Stromal cell of bone marrow (primary cell): ENCODE measurements at regions not wholly inside any gene's neighbourhood (a gene's known extent, or its start where the extent isn't known, plus 50 kb on each side); places are given as distances from the start of the nearest gene placed in this dataset.

Experiments
- DNase-seq: peaks from one replicate; pipeline ENCODE4 v3.0.0-alpha.2; 2012; ENCODE audit warnings: low read depth

DNA sequence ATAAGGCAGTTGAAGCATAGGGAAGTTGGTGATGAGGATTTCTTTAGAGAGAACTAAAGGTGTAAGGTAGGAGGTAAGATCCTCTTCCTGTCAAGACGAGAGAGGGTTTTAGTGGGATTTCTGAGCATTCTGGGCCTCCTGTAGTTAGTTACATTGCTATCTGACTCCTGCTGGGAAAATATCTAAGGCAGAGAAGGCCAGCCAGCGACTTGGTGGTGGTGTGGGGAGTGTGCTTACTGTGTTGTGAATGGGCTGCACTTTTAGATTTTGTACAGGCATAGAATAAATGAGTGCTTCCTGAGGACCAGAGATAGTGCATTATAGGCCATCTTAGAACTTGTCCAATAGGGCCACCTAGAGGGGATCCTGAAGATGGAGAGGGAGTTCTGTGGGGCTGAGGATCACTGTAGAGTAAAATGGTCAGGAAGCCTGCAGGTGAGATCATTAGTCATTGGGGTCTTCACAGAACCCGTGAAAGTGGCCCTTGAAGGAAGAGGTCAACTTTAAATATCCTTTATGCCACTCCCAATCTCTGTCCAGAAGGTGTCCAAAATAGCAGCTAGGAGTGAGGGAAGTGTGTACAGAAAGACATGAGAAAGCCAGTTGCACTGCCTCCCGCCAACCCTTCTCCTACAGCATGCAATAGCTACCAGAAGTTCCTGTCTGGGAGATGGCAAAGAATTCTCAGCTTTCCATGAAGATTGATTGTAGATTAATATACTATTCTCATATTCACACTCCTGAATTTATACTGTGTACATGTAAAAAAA, 266.6 kb downstream of the POLR1F start:
- peak; percentile 61 for DNase-seq

DNA sequence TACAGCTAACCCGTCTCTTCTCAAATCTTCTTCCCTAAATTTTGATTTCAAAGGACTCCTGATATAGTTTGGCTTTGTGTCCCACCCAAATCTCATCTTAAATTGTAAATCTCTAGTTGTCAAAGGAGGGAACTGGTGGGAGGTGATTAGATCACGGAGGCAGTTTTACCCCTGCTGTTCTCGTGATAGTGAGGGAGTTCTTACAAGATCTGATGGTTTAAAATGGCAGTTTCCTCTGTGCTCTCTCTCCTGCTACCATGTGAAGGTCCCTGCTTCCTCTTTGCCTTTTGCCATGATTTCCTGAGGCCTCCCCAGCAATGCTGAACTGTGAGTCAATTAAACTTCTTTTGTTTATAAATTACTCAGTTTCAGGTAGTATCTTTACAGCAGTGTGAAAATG, 269.3 kb downstream of the POLR1F start:
- DNase-seq = no peak

DNA sequence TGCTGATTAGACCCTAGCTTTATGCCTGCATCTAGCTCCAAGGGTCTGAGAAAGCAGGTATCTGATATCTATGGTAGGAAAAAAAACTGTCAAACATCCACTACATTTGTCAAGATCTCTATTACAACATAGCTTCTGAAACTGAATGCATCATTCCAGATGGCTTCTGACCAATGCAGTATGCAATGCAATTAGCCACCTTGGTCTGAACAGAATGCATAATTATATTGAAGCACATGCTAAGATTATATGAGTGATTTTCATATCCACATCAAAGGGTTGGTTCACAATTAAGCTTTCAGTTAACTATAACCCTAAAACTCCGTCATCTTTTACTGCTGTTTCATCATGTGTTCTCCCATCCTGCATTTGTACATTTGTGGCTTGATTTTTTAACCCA, 271.4 kb downstream of the POLR1F start:
- no peak for DNase-seq

DNA sequence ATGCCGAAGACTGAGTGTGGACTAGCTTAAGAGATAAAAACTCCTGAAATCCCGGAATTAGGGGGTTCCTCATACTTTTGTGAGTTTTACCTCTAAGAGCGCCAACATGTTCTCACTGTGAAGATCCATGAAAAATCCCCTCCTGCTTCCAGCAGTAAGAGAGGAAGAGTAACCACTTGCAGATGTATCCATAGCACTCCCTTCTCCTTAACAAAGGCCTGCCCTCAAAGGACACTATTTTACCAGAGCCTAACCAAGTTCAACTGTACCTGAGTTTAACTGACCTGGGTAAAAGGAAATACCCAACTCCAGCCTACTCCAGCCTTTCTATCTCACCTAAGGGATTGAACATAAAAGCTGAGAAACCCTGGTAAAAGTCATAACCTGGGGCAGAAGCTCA, 280.9 kb downstream of the POLR1F start:
- no peak for DNase-seq

DNA sequence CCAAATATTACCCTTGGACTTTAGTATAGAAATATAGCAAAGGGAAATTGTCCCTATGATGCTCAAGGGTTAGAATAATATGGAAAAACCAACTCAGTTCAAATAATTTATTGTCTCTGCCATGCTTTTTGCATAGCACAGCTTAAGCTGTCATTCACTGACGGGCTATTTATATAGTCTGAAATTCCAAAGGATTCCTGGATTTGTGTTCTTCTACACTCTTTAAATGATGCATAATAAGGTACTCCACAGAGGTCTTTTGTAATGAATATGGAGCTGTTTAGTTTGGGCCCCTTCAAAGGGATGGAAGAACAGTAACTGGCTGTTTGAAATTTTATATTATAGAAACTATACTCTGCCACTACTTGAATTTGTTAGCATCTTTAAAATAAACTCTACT, 276.6 kb upstream of the FERD3L start:
- no peak for DNase-seq

DNA sequence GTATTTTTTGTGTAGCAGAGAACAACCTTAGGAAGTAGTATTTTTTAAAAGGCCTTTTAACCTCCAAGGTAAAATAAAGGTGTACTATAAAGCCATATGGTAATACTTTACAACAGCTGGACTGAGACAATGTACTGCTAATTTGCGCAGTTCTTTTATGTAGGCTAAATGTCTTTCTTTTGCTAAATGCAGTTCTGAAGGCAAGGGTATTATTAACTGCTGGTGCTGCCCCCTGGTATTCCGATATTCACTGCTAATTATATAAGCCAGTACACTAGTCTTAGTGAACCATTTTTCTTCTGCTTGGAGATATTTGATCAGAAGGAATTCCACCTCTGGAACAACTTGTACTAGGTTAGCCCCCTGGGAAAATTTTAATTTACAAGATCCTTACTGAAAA, 272.0 kb upstream of the FERD3L start:
- DNase-seq = no peak

DNA sequence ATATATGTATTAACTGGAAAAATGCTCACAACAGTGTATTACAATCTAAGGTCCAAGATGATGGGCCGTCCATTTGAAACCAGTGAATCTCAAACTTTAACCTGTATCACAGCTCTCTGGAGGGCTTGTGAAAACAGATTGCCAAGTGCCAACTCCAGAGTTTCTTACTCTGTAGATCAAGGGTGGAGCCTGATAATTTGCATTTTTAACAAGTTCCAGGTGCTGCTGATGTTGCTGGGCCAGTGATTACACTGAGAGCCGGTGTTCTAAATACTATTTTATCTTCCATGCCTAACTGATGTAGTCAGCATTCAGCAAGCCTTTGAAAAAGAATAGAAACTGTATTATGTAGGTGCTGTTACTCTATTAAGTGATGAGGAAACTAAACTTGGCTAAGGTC, 269.9 kb upstream of the FERD3L start:
- no peak for DNase-seq

DNA sequence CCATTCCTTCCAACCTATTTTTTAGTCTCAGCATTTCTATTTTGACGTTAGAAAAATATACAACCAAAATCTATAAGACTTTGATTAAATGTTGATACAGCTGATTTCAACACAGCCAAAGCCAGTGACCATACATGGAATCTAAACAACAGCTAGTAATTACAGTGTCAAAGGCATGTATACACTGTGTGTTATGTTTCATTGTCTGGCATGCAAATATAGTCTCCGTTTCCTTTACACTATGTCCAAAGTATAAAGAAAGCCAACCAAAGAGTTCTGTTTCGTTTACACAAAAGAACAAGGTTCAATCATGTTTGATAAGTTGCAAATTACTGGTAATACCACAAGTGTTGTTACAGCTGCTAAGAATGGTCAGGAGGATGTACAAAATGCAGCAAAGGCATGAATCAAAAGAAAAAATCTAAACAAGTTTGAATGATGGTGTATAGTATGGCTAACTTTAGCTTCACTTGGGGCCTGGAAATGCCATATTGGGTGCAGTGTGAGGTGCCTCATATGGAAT, 268.3 kb upstream of the FERD3L start:
- no peak for DNase-seq

DNA sequence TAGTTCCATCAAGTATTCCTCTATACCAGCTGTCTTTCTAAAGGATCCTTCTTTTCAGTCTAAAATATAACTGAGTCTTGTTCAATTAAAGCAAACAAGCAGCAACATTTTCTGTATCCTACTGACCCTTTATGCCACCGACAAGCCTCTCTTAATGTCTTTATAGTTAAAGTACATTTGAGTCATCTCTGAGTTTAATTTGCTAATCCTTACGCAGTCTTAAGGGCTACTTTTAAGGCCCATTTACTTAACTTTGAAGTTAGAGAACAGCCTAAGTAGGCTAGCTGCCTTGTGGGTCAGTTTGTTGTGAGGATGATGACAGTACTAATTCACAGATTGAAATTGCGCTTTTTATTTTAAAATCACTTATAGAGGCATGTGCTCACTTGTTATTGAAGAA, 265.5 kb upstream of the FERD3L start:
- no peak for DNase-seq

DNA sequence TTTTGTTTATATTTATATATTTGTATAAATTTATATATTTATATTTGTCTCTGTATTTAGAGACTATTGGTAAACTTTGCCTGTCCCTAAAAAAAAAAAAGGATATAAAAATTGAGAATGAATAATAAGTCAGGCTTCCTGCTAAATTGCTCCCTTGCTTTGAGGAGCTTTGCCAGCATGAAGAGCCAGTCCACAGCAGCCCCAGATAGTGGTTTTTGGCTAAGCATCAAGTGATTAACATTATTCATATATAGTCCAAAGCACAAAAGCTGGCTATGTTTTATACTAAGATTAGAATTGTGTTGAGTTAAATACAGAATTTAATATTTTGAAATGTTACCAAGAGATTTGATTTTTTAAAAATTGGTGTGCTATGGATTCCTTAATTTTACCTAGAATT, 264.9 kb upstream of the FERD3L start:
- peak; percentile 41 for DNase-seq

DNA sequence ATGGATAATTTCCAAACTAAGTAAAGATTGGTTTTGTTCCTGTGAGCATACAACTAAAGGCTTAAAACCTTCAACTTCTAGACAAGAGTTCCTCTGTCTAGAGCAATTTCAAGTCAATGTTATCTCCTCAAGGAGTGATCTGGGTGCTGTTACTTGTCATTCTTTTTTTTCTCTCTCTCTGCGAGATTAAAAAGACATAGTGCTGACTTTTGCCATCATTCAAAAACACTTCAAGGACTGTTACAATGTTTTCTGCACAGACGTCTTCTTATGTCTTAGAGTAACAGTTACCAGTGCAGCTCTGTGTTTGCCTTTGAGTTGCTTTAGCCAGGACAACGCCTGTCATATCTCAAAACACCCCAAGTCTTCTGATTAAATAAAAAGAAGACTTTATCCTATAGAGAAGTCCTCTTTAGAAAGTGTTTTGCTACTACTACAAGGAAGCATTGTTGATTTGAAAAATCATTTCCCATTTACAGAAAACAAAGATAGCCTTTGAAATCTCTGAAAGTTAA, 263.5 kb upstream of the FERD3L start:
- no peak for DNase-seq

DNA sequence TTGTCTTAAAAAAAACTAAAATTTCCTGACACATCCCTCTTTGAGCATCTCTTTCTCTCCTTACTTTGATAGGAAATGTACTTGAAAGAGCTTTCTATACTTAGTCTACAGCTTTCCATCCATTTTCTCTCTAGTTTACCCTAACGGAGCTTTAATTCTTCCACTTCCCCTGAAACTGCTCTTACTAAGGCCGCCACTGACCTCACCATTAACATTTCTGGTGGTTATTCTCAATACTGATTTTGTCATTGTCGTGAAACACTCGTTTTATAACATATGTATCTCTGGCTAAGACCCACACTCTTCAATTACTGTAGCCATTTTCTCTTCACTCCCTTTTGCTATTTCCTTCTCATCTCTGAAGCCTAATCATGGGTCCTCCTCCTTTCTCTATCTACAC, 262.0 kb upstream of the FERD3L start:
- DNase-seq = no peak

DNA sequence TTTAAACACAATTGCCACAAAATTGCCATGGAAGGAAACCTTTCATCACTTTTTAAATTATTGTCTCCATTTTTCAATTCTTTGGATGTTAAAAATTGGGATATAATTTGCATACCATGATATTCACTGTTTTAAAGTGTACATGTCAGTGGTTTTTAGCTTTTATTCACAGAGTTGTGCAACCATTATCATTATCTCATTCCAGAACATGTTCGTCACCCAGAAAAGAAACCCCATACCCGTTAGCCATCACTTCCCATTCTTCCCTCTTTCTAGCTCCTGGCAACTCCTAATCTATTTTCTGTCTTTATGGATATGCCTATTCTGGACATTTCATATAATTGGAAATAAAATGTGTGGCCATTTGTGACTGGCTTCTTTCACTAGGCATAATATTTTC, 260.3 kb upstream of the FERD3L start:
- peak; percentile 43 for DNase-seq

DNA sequence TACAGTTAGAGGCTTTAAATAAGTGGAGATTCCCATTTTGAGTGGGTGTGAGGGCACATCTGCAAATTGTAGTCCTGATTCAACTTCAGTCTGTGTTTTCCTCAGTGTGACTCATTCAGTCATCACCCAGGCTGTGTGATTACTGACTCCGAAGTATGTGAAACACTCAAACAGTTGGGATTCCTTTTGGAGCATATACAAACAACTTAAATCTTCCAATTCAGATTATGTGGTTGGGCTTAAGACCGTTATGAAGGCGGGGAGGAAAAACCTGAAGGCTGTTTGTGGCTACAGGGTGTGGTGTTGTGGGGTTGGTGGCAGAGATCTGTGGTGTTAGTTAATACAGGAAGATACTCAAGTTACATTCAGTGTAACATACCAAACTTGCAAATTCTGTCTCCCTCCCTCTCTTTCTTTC, 259.7 kb upstream of the FERD3L start:
- DNase-seq = peak; percentile 92

DNA sequence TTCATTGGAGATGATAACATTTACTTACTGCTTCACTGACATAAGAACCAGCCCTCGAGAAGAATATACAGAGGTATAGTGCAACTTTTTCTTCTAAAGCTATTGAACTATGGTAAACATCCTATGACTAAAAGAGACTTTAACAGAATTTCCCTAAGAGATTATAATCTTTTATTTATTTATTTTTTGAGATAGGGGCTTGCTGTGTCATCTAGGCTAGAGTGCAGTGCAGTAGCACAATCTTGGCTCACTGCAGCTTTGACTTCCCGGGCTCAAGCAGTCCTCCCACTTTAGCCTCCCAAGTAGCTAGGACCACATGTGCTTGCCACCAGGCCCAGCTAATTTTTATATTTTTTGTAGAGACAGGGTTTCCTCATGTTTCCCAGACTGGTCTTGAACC, 258.5 kb upstream of the FERD3L start:
- DNase-seq = no peak

DNA sequence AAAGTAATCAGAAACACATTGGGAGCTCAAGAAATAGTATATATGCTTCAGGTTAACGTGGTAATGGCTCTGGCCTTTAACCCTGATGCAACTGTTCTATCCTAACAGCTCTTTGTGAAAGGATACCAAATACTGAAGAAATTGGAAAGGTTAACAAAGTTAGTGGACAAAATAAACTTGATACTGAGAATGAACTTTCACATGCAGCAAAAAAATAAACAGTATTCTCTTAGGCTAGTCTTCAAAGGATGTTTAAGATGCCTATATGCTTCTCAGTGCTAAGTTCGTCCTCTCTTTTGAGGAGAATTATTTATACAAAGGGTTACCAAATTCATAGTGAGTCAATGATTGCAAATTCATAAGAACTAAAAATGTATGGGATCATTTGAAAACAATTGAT, 256.2 kb upstream of the FERD3L start:
- no peak for DNase-seq

DNA sequence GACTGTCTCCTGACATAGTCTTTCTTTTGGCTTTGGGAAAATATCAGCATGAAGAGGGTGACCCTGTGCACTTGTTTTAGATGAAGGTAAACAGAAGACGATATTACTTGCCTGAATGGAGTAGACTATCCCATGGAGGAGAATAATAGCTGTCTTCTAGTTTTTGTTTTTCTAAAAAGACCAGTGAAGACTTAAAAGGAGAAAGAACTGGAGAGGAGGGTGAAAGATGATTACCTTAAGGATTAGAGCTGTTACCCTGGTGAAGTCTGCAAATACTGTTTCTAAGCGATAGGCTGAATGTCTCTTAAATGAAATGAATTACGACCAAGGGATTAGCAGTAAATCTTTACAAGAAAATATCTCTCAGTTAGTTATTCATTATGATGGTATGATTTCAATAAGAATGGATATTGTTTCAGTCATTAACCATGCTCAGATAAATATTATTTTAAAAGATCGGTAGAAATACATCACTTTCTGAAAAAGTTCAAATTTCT, 255.6 kb upstream of the FERD3L start:
- DNase-seq = no peak

DNA sequence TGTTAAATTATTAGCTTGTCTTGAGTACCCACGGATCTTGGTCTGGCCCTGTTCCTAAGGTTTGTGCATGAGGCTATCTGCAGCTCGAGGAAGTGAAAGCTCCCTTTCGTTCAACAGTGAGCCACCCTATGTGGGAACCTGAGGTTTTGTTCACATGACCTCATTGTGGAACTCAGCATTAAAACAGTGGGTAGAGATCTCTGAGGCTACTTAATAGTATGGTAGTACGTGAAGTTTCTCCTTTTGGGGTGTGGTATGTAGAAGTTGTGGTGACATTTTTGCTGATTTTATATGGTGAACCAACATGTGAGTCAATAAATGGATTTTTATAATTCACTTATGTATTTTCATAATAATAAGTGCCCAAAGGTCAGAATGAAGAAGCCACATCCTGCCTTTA, 252.7 kb upstream of the FERD3L start:
- peak; percentile 28 for DNase-seq

DNA sequence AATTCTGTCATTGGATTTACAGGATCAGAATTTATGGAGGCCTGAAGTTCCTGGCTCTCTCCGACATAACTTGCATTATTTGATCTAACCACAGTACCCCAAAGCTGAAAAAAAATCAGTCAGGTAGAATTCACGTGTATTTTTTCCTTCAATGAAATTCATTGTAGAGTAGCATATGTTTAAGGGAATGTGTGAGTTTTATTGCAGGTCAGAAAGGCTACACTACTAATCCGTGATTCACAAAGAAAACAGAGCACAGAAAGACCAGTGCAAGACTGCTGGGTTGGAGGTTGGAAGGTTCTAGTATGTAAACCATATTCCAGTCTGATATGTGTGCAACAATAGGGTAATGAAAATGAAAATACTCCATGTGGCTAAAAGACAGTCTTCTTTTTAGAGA, 247.0 kb upstream of the FERD3L start:
- peak; percentile 58 for DNase-seq

DNA sequence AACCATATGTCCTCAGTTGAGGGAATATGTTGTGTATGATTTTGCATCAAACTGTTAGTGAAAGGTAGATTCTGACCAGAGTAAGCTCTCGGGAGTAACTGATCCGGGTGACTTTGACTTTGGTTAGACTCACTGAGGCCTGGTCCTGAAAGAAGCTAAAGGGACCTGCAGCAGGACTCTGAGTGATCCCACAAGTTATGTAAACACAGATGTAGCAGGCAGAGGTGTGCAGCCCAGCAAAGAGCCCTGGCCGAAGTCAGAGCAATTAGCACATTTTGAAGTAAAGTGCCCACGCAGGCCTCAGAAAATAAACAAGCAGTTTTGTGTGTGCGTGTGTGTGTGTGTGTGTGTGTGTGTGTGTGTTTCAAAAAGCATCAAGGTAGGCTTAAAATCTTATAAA, 245.6 kb upstream of the FERD3L start:
- DNase-seq = no peak

DNA sequence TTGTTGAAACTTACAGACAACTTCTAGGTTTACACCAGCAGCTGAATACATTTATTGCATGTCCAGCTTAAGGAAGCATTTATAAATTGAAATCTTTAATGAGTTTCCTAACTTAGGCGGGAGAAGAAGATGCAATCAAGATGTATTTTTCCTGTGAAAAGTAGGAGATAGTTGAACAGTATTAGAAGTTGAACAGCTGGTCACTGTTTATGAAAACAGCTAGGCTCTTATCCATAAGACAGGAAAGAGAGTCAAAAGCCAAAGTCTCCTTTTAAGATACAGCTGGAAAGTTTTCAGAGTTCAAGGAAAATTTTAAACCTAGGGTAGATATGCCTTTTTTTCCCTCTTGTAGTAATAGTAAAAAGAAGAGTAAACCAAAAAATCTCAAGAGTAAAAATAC, 236.1 kb upstream of the FERD3L start:
- no peak for DNase-seq

DNA sequence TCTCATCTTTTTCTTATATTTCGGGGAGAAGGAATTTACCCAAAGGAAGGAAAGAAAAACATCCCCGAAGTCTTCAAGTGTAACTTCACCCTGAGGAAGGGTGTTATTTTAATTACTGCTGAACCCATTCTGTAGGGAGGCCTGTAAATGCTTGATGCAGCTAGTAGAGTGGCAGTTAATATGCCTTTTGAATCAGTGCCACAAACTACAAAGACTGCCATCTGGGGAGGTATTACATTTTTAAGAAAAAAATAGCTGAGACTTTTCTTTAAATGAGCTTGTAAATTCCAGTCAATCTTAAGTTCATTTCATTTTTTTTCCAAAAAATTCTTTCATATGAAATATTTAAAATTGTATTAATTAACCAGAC, 233.1 kb upstream of the FERD3L start:
- DNase-seq = no peak

DNA sequence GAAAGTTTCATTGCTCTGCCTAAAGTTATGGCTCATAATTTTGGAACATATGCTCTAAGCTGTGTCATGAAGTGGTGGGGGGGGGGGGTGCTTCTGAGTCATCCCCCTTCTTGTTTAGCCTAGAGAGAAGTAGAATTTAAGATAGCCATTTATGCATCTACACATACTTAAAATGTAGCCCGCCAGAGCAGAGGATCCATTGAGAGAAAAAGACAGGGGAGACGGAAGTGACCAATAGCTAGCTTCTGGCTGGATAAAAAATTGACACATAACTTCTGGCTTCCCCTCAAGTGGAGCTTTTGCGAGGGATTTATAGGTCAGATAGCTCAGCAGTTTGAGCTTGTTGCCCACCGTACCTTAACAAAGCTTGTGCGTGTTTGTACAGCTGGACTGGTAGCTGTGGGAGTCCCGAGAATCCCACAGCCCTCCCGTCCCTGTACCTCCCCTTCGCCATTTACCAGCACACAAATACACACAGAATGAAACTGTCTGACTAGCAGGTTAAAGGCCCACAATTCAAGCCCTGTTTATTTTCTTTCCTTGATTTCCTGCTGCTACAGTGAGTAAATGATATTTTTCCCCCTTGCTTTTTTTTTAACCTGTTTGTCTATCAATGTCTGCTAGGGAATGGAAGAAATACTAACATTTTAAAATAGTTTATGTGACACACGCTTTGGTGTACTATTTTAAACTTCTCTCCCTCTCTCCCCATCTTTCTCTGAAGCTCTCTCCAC, 232.6 kb upstream of the FERD3L start:
- DNase-seq = peak; percentile 68
